Neutrophil (primary cell): ENCODE measurements at regions not wholly inside any gene's neighbourhood (a gene's known extent, or its start where the extent isn't known, plus 50 kb on each side); places are given as distances from the start of the nearest gene placed in this dataset.

ENCODE experiments used
- H3K27ac ChIP-seq: fragments of 200-600 bp; sonication (generic); 2 replicates; pipeline ENCODE4 v1.5.1; 2016; ENCODE audit warnings: mild to moderate bottlenecking, moderate library complexity
- H3K27me3 ChIP-seq: fragments of 200-600 bp; sonication (generic); 2 replicates; pipeline ENCODE4 v1.6.0; 2016; ENCODE audit warnings: mild to moderate bottlenecking
- H3K36me3 ChIP-seq: fragments of 200-600 bp; sonication (generic); 2 replicates; pipeline ENCODE4 v1.5.1; 2017
- H3K4me1 ChIP-seq, 2 experiments: fragments of 200-600 bp in 1 of 2; sonication (generic) in 1 of 2; 1 replicate in 1 of 2; 2 replicates in 1 of 2; pipeline versions ENCODE4 v1.5.1 to v1.6.1; 2013 to 2016; ENCODE audit warnings: low read depth in 1 of 2, low read length in 1 of 2, mild to moderate bottlenecking in 1 of 2, moderate library complexity in 1 of 2; ENCODE audit not compliant: control insufficient read depth in 1 of 2, insufficient read depth in 1 of 2
- H3K4me3 ChIP-seq, 2 experiments: fragments of 200-600 bp in 1 of 2; sonication (generic) in 1 of 2; 1 replicate in 1 of 2; 2 replicates in 1 of 2; pipeline ENCODE4 v1.5.1; 2013 to 2016; ENCODE audit warnings: low read depth in 1 of 2, low read length in 1 of 2, mild to moderate bottlenecking in 1 of 2, moderate library complexity in 1 of 2
- H3K9me3 ChIP-seq: fragments of 200-600 bp; sonication (generic); 2 replicates; pipeline ENCODE4 v1.5.1; 2016
- TF ChIP-seq, protein P1 (sequence below): fragments of 200-600 bp; sonication (generic); IDR thresholded peaks from 2 replicates; pipeline ENCODE4 v1.5.1; 2016; ENCODE audit warnings: antibody characterized with exemption

DNA sequence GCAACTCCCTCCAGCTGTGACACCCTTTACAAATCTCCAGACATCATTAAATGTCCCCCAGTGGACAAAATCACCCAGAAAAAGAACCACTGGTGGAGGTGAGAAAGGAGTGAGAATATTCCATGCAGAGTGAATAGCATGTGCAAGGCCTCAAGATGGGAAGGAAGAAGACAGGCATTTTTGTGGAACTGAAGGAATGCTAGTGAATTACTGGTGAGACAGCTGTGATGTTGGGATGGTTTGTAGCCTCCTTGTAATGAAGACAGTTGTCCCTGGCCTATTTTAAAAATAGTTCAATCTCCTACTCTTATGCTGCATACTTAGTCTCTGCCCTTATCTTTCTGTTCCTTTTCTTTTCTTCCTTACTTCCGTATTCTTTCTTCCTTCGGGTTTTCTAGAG is 124.9 kb upstream of the RPS23 start:
- no peaks in the 10 kb centered on the region for H3K4me1 ChIP-seq
- TF ChIP-seq, protein P1, sequence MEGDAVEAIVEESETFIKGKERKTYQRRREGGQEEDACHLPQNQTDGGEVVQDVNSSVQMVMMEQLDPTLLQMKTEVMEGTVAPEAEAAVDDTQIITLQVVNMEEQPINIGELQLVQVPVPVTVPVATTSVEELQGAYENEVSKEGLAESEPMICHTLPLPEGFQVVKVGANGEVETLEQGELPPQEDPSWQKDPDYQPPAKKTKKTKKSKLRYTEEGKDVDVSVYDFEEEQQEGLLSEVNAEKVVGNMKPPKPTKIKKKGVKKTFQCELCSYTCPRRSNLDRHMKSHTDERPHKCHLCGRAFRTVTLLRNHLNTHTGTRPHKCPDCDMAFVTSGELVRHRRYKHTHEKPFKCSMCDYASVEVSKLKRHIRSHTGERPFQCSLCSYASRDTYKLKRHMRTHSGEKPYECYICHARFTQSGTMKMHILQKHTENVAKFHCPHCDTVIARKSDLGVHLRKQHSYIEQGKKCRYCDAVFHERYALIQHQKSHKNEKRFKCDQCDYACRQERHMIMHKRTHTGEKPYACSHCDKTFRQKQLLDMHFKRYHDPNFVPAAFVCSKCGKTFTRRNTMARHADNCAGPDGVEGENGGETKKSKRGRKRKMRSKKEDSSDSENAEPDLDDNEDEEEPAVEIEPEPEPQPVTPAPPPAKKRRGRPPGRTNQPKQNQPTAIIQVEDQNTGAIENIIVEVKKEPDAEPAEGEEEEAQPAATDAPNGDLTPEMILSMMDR, result no peak
- no peaks in the 10 kb centered on the region for H3K9me3 ChIP-seq
- no peak overlapping the region for H3K27ac ChIP-seq
- no peaks in the 10 kb centered on the region for H3K27me3 ChIP-seq
- H3K36me3 ChIP-seq, result no peaks in the 10 kb centered on the region
- no peak overlapping the region for H3K4me3 ChIP-seq

DNA sequence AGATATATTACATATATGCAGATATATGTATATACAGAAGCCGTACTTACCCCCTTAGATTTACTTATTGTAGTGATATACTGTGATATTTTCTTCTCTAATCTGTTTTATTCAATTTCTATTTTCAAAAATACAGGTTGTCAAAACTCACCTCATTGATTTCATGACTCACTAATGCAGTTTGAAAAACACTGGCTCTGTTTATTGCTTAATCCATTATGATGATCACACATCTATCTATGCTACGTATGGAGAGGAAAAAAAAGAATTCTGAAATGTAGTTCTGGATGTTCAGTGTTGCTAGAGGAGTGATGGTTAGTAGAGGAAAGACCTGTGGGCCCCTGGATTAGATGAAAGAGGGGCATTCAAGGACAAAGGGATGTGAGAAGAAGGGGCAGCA is 121.0 kb upstream of the RPS23 start:
- TF ChIP-seq, protein P1, result no peak
- Histone ChIP-seq H3K36me3 (no peaks in the 10 kb centered on the region), H3K27ac (no peak overlapping the region), H3K4me1 (no peaks in the 10 kb centered on the region), H3K27me3 (no peaks in the 10 kb centered on the region), H3K4me3 (no peak overlapping the region), H3K9me3 (no peaks in the 10 kb centered on the region)

DNA sequence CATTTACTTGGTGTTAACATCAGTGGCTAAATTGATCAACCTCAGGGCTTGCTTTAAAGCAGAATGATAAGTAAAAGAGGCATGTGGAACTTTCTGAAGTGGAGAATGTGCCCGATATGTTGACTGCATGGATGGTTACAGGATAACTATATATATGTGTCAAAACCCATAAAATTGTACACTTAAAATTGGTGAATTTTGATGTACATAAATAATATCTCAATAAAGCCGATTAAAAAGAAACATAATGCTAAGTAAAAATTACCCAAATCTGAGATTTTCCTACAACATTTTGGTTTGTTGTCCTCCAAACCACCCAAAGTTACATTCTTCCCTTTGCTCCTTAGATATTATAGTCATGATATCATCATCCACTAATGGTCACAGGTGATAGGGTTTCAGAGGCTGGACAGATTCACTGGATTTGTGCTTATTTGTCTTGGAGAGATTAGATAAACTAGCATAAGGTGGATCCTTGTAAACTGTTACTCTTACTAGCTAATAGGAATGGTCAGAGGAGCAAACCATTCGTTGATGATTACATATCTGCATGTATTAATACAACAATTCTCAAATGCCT is 119.7 kb upstream of the RPS23 start:
- H3K9me3 ChIP-seq, result no peaks in the 10 kb centered on the region
- H3K4me1 ChIP-seq, result no peaks in the 10 kb centered on the region
- H3K27ac ChIP-seq, result no peak overlapping the region
- H3K27me3 ChIP-seq, result no peaks in the 10 kb centered on the region
- TF ChIP-seq, protein P1, result no peak
- no peaks in the 10 kb centered on the region for H3K36me3 ChIP-seq
- H3K4me3 ChIP-seq, result no peak overlapping the region

DNA sequence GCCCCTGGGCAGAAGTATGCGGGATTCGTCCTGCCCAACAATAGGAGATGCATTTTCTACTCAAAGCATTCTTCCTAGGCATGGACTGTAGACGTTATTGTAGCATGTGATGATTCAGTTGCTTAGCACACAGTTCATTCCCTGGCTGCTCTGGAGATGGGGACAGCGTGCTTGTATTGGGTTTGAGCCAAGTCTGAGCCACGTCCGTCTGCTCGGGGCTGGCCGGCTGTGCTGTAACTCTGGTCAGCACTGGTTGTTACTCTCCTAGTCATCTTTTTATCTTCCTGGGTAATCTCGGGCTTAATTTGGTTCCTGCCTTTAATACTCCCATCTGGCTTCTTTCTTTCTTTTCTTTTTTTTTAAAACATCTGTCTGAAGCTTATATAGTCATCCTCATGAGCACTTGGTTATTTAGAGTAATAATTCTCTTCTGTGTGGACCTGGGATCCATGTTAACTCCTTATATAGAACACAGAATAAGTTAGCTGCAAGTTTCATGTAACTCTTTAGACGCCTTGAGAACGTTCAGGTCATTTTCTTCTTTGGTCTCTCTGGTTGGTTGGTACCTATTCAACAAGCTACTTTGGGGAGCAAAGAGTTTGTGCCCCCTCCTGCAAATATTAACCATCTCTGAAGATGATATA is 118.8 kb upstream of the RPS23 start:
- no peaks in the 10 kb centered on the region for H3K9me3 ChIP-seq
- TF ChIP-seq, protein P1, result no peak
- H3K4me3 ChIP-seq, result no peak overlapping the region
- H3K36me3 ChIP-seq, result no peaks in the 10 kb centered on the region
- no peaks in the 10 kb centered on the region for H3K4me1 ChIP-seq
- H3K27me3 ChIP-seq, result no peaks in the 10 kb centered on the region
- H3K27ac ChIP-seq, result no peak overlapping the region

DNA sequence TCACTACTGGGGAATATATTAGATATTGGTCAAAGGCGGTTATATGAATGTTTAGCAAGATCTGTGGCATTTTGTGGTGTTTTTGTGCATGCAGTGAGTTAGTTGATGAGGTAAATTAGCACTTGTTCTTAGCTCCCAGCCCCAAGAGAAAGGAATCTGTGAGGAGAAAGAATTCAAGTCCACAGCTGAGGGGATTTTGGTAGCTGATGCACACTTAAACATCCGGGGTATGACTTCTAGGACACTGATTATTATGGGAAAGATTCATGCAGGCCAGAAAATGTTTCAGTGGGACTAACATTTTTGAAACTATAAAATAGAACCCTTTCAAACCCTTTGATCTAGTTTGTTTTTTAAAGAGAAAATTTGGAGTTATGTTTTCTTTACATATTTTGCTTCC is 118.2 kb upstream of the RPS23 start:
- H3K9me3 ChIP-seq, result no peaks in the 10 kb centered on the region
- TF ChIP-seq, protein P1, result no peak
- H3K36me3 ChIP-seq, result no peaks in the 10 kb centered on the region
- H3K27me3 ChIP-seq, result no peaks in the 10 kb centered on the region
- H3K27ac ChIP-seq, result no peak overlapping the region
- no peak overlapping the region for H3K4me3 ChIP-seq
- no peaks in the 10 kb centered on the region for H3K4me1 ChIP-seq
